HG03432 (cell line): ENCODE measurements at regions not wholly inside any gene's neighbourhood (a gene's known extent, or its start where the extent isn't known, plus 50 kb on each side); places are given as distances from the start of the nearest gene placed in this dataset.

ENCODE experiments used
- ATAC-seq: cut with Tn5 transposase; IDR thresholded peaks from one replicate; pipeline ENCODE4 v1.9.1; 2021; ENCODE audit warnings: mild to moderate bottlenecking, moderate library complexity; ENCODE audit not compliant: unreplicated experiment

DNA sequence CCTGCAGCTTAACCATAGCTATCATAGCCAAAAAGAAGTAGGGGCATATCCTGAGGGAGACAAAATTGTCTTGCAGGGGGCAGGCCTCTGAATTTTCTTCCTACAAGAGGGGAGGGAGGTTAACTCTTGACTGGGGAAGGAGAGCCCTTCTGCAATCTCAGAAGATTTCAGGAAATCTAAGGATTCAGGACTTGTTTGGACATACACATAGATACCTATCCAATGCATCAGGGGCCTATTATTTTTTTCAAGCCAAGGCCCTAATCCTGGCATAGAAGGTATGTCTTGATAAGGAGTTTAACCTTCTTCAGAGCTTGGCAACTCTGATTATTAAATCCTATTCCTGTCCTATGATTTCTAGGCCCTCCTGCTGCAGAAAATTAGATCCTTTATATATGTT, 375.1 kb upstream of the ACTBL2 start:
- ATAC-seq = no peak

GRCh38 chr5:57855831-57856230, 373.2 kb upstream of the ACTBL2 start:
- no peak for ATAC-seq

- no peak for ATAC-seq
Measured at GRCh38 chr5:57853929-57854697, 371.5 kb upstream of the ACTBL2 start.

GRCh38 chr5:57850109-57850508, 367.5 kb upstream of the ACTBL2 start:
- no peak for ATAC-seq

- no peak for ATAC-seq
Measured at GRCh38 chr5:57845025-57845424, 362.4 kb upstream of the ACTBL2 start.

DNA sequence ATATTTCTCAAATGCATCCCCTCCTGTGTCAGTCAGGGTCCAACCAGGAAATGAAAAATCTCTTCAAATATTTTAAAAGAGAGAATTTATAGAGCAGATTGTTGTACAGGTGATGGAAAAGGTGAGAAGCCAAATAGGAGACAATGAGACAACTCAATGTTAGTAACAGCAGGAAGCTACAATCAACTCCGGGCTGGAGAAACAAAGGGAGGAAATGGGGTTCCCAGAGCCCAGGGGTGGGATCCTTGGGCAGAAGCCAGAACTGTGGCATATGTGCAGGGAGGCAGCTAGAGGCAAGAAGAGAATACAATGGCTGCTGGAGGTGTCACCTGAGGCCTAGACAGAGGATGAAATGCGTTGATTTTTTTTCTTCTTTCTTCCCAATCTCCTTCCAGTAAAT, 361.8 kb upstream of the ACTBL2 start:
- no peak for ATAC-seq

- no peak for ATAC-seq
Measured at GRCh38 chr5:57843059-57843367, 360.4 kb upstream of the ACTBL2 start.

GRCh38 chr5:57842364-57843058, 359.9 kb upstream of the ACTBL2 start:
- ATAC-seq = no peak

DNA sequence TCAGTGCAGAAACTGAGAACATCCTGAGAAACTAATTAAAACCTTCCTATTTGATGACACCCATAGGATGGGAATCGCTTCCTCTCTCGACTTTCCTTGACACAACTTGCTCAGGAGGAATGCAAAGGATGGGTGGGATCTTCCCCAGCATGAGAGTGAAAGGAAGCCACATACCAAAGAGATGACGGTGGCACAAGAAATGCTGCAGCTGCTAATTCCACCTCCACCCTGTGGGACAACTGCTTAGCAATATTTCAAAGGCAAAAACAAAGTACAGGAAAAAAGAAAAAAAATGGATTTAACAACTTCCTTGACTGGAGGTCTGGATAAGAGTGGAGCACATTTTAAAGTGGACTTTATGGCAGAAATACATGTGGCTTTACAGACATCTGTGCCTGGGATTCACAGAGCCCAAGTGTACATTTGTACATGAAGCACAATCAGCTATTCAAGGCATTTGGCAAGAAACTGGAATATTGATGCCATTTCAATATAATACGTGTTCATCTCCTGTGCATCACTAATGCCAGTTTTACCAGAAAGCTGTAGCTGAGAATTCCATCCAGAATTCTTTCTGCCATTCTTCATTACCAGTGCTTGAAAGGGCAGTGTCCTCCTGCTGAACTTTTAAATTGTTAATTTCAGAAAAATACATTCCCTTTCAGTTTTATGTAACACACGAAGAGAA, 359.2 kb upstream of the ACTBL2 start:
- ATAC-seq = no peak

- ATAC-seq = no peak
Measured at GRCh38 chr5:57839437-57840079, 356.9 kb upstream of the ACTBL2 start.

- ATAC-seq = no peak
Measured at GRCh38 chr5:57839025-57839424, 356.4 kb upstream of the ACTBL2 start.

DNA sequence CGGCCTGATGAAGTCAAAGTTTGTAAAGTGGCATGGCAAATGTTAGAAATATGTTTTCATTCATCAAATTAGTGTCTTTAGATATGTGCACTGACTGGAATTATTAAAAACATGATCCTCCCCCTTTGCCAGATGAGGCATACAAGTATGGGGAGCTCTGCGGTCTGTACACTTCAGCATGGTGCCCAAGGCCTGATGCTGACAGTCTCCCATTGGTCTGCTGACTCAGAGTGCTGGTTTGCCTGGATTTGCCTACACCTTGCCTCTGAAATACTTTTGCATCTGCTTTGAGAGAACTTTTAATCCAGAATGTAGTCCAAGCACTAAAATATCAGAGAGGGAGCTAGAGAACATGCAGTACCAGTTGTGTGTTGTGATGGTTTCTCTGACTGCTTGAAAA, 354.3 kb upstream of the ACTBL2 start:
- no peak for ATAC-seq

GRCh38 chr5:57836331-57836730, 353.7 kb upstream of the ACTBL2 start:
- no peak for ATAC-seq

GRCh38 chr5:57834829-57835608, 352.4 kb upstream of the ACTBL2 start:
- ATAC-seq = no peak

DNA sequence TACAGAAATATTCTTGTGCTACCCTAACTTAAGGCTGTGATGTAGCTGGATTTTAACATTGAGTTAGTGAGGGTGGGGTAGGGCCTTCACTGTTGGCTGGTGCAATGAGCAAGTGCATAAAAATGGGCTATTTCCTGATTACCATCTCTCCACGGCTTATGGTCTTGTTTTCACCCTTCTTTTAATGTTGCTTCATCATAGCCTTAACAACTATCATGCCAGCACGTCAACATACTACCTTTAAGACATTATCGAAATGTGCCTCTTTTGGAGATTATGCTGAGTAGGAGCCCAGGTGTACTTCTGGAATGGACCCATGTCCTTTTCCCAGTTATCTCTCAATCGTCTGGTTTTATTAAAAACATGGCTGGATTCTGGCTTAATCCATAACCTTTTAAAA, 350.9 kb upstream of the ACTBL2 start:
- ATAC-seq = no peak

- no peak for ATAC-seq
Measured at GRCh38 chr5:57832875-57833274, 350.3 kb upstream of the ACTBL2 start.

DNA sequence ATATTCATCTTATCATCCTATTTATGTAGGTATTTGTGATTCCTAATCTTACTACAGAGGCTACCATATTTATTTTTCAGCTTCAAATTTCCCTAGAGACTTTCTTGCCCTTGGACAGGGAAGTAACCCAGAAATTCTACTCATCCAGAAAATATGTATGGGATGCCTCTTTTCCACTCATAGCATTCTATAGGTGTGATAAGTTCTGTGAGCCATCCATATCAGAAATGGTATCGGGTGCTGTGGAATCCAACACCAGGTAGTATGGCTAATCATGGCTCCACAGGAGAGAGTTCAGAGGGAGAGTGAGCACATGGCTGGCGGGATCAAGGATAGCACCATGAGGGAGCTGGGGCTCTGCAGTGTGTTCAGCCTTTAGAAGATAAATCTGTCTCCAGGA, 349.3 kb upstream of the ACTBL2 start:
- no peak for ATAC-seq

DNA sequence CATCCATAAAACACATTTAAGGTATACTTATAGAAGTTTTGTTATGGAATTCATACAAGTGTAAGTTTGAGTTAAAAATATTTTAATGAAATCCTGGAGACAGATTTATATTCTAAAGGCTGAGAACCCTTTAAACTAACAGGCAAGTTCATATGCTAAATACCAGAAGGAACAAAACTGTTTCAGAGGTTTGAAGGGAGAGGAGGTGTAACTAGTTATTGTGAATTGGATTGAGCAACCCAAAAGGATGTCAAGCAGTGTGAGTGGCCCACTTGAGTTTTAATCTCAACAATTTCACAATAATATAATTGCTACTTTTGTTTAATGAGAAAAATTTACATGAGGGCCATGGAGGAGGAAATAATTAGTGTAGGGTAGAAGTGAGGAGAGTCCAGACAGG, 348.5 kb upstream of the ACTBL2 start:
- no peak for ATAC-seq

GRCh38 chr5:57828221-57828620, 345.6 kb upstream of the ACTBL2 start:
- no peak for ATAC-seq

GRCh38 chr5:57825031-57825686, 342.5 kb upstream of the ACTBL2 start:
- ATAC-seq = no peak
